PC-9 (cell line): ENCODE measurements at regions not wholly inside any gene's neighbourhood (a gene's known extent, or its start where the extent isn't known, plus 50 kb on each side); places are given as distances from the start of the nearest gene placed in this dataset.

Source experiments
- CTCF ChIP-seq: fragments of 200-600 bp; sonication (generic); conservative IDR thresholded peaks from 2 replicates; pipeline ENCODE4 v1.6.1; 2017; ENCODE audit warnings: mixed run types, antibody characterized with exemption, mild to moderate bottlenecking, moderate library complexity
- EZH2 ChIP-seq: fragments of 200-600 bp; sonication (generic); IDR thresholded peaks from 2 replicates; pipeline ENCODE4 v1.8.0; 2017; ENCODE audit warnings: antibody characterized with exemption, low read depth

GRCh38 chr5:18037718-18038117 is 403.5 kb downstream of the TAF11L14 start:
- no peak for TF ChIP-seq CTCF
- no peak for TF ChIP-seq EZH2
